ENCODE measurements at regions not wholly inside any gene's neighbourhood (a gene's known extent, or its start where the extent isn't known, plus 50 kb on each side); places are given as distances from the start of the nearest gene placed in this dataset.
A peak's percentile ranks its signal among the peaks of the same experiment; 100 is the strongest.
"Not testable (repeated sequence)": the region's sequence is repeated elsewhere in the genome, so short reads cannot be mapped to it uniquely, and the experiment has no call there.

- no peak for DNase-seq (ENCODE audit: low read depth in 2 of 2)
- no peak for TF ChIP-seq CTCF (IDR thresholded peaks at IDR 0.05; ENCODE audit: low read depth, low read length)
- no peak overlapping the region for H3K4me3 ChIP-seq (replicated peaks in 1 of 2; ENCODE audit: low read depth in 2 of 2, low read length in 2 of 2)
Observed at GRCh38 chrX:13165266-13166189, 121.1 kb upstream of the FAM9C start.

GRCh38 chrX:13164611-13165010, 120.2 kb upstream of the FAM9C start:
- no peak overlapping the region for H3K4me3 ChIP-seq (replicated peaks in 1 of 2; ENCODE audit: low read depth in 2 of 2, low read length in 2 of 2)
- no peak for TF ChIP-seq CTCF (IDR thresholded peaks at IDR 0.05; ENCODE audit: low read depth, low read length)
- DNase-seq (ENCODE audit: low read depth in 2 of 2) = no peak

GRCh38 chrX:13162772-13163410, 118.5 kb upstream of the FAM9C start:
- H3K4me3 ChIP-seq (replicated peaks in 1 of 2; ENCODE audit: low read depth in 2 of 2, low read length in 2 of 2) = no peak overlapping the region
- TF ChIP-seq CTCF (IDR thresholded peaks at IDR 0.05; ENCODE audit: low read depth, low read length) = no peak
- DNase-seq (ENCODE audit: low read depth in 2 of 2) = no peak

GRCh38 chrX:13159886-13160285, 115.5 kb upstream of the FAM9C start:
- TF ChIP-seq CTCF (IDR thresholded peaks at IDR 0.05; ENCODE audit: low read depth, low read length) = no peak
- DNase-seq (ENCODE audit: low read depth in 2 of 2) = no peak

GRCh38 chrX:13158911-13159310, 114.5 kb upstream of the FAM9C start:
- no peak overlapping the region for H3K4me3 ChIP-seq (replicated peaks in 1 of 2; ENCODE audit: low read depth in 2 of 2, low read length in 2 of 2)
- TF ChIP-seq CTCF (IDR thresholded peaks at IDR 0.05; ENCODE audit: low read depth, low read length) = no peak
- DNase-seq (ENCODE audit: low read depth in 2 of 2) = no peak

More at GRCh38 chrX:13159886-13160285, 115.5 kb upstream of the FAM9C start:
- H3K4me3 ChIP-seq (replicated peaks in 1 of 2; ENCODE audit: low read depth in 2 of 2, low read length in 2 of 2) = no peak overlapping the region

GRCh38 chrX:13155550-13155949, 111.1 kb upstream of the FAM9C start:
- DNase-seq (ENCODE audit: low read depth in 2 of 2); H3K4me3 ChIP-seq (replicated peaks in 1 of 2; ENCODE audit: low read depth in 2 of 2, low read length in 2 of 2): not testable (repeated sequence)

GRCh38 chrX:13153796-13154195, 109.4 kb upstream of the FAM9C start:
- no peak for TF ChIP-seq CTCF (IDR thresholded peaks at IDR 0.05; ENCODE audit: low read depth, low read length)
- no peak overlapping the region for H3K4me3 ChIP-seq (replicated peaks in 1 of 2; ENCODE audit: low read depth in 2 of 2, low read length in 2 of 2)
- DNase-seq (ENCODE audit: low read depth in 2 of 2) = peak in 1 of 2 donors; percentile 65

Measured in cardiac fibroblast (primary cell).